CD4-positive, alpha-beta T cell (primary cell): ENCODE measurements at regions not wholly inside any gene's neighbourhood (a gene's known extent, or its start where the extent isn't known, plus 50 kb on each side); places are given as distances from the start of the nearest gene placed in this dataset.

Source experiments
- ATAC-seq: fragments of 200-7000 bp; cut with Tn5 transposase; one replicate; pipeline ENCODE4 v1.10.0; 2022; ENCODE audit warnings: mild to moderate bottlenecking; ENCODE audit not compliant: poor library complexity
- CTCF ChIA-PET: fragments of 350-600 bp; sonication (Branson Sonifier 250); formaldehyde crosslinking; loops from one replicate; lab custom pipeline; 2021; ENCODE audit warnings: antibody characterized with exemption, inconsistent platforms; lab: Charles Lee
- POLR2A ChIA-PET: fragments of 350-600 bp; sonication (Branson Sonifier 250); formaldehyde crosslinking; loops from one replicate; lab custom pipeline; 2021; ENCODE audit warnings: antibody characterized with exemption, inconsistent platforms; lab: Charles Lee
- DNase-seq, 14 experiments: peaks; one replicate each; pipeline ENCODE4 v3.0.0-alpha.2; 2013 to 2020; ENCODE audit warnings: mixed read lengths in 2 of 14
- H3K27ac ChIP-seq, 2 donors: one replicate each; pipeline versions ENCODE4 v1.5.1 to v1.7.0; 2013; ENCODE audit warnings: low read length in 2 of 2, low read depth in 1 of 2, mild to moderate bottlenecking in 1 of 2
- H3K27me3 ChIP-seq, 2 experiments: 1 replicate in 1 of 2; 2 replicates in 1 of 2; pipeline versions ENCODE4 v1.6.1 to v1.7.0; 2013; ENCODE audit warnings: low read length in 2 of 2, control low read depth in 1 of 2, mild to moderate bottlenecking in 1 of 2, moderate library complexity in 1 of 2; ENCODE audit not compliant: insufficient read depth in 2 of 2, control insufficient read depth in 1 of 2
- H3K36me3 ChIP-seq: one replicate; pipeline ENCODE4 v1.6.1; 2013; ENCODE audit warnings: low read length, control low read depth; ENCODE audit not compliant: insufficient read depth
- H3K4me1 ChIP-seq: one replicate; pipeline ENCODE4 v1.6.1; 2013; ENCODE audit warnings: low read length, control low read depth; ENCODE audit not compliant: insufficient read depth
- H3K4me3 ChIP-seq: one replicate; pipeline ENCODE4 v1.5.1; 2013; ENCODE audit warnings: mild to moderate bottlenecking, low read length, moderate library complexity
- H3K9me3 ChIP-seq, 2 experiments: 1 replicate in 1 of 2; 2 replicates in 1 of 2; pipeline versions ENCODE4 v1.6.1 to v1.7.0; 2013; ENCODE audit warnings: low read length in 2 of 2, mild to moderate bottlenecking in 2 of 2, control low read depth in 1 of 2, moderate library complexity in 1 of 2; ENCODE audit not compliant: control insufficient read depth in 1 of 2, insufficient read depth in 1 of 2
- H3K27ac Mint-ChIP-seq: one replicate; pipeline ENCODE4 v1.8.0; 2020; ENCODE audit warnings: mixed read lengths
- H3K27me3 Mint-ChIP-seq: one replicate; pipeline ENCODE4 v1.8.0; 2021; ENCODE audit warnings: mixed read lengths
- H3K36me3 Mint-ChIP-seq: one replicate; pipeline ENCODE4 v1.8.0; 2021; ENCODE audit warnings: low read depth, mixed read lengths
- H3K4me1 Mint-ChIP-seq: one replicate; pipeline ENCODE4 v1.8.0; 2021; ENCODE audit warnings: low read depth, mixed read lengths
- H3K4me3 Mint-ChIP-seq: one replicate; pipeline ENCODE4 v1.8.0; 2020; ENCODE audit warnings: mild to moderate bottlenecking, mixed read lengths
- H3K9me3 Mint-ChIP-seq: one replicate; pipeline ENCODE4 v1.8.0; 2020; ENCODE audit warnings: mixed read lengths
- intact Hi-C, 2 experiments: fragments of 100-400 bp; cut with DNase I in 1 of 2; cut with micrococcal nuclease in 1 of 2; formaldehyde crosslinking; loops; one replicate each; pipeline versions ENCODE4 v1.15.1 to v1.9.0; 2023 to 2025; cut with DNase I, micrococcal nuclease
- TF ChIP-seq, protein P1 (sequence below): fragments of 200-600 bp; IDR thresholded peaks from one replicate; pipeline ENCODE4 v1.8.0; 2022; ENCODE audit warnings: antibody characterized with exemption, mild to moderate bottlenecking

DNA sequence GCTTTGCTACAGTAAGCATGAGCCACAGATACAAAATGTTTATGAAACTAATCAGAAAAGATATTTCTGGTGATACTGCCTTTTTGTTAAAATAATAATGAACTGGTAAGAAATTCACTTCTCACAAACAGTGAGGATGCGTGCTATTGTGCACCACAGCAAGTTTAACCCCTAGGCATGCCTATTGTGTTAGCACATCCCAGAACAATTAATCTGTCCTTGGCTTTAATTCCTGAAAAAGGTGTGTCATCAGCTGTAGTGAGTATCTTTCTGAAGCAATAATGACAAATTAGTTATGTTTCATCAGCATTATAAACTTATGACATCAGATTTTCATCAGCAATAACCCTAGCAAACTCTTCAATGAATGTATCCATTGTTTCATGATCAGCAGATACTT, 1307.2 kb downstream of the EFNA5 start:
- Mint-ChIP-seq H3K9me3 (peaks cover 8% of the 10 kb centered on the region), H3K36me3 (no peaks in the 10 kb centered on the region), H3K27me3 (no peaks in the 10 kb centered on the region), H3K4me1 (no peaks in the 10 kb centered on the region), H3K27ac (no peak overlapping the region), H3K4me3 (no peak overlapping the region)
- ChIA-PET CTCF (no interaction called here), POLR2A (no interaction called here)
- H3K4me3 ChIP-seq, result no peak overlapping the region
- DNase-seq, result no peak
- H3K4me1 ChIP-seq, result no peaks in the 10 kb centered on the region
- no peak overlapping the region for H3K27ac ChIP-seq
- TF ChIP-seq, protein P1, sequence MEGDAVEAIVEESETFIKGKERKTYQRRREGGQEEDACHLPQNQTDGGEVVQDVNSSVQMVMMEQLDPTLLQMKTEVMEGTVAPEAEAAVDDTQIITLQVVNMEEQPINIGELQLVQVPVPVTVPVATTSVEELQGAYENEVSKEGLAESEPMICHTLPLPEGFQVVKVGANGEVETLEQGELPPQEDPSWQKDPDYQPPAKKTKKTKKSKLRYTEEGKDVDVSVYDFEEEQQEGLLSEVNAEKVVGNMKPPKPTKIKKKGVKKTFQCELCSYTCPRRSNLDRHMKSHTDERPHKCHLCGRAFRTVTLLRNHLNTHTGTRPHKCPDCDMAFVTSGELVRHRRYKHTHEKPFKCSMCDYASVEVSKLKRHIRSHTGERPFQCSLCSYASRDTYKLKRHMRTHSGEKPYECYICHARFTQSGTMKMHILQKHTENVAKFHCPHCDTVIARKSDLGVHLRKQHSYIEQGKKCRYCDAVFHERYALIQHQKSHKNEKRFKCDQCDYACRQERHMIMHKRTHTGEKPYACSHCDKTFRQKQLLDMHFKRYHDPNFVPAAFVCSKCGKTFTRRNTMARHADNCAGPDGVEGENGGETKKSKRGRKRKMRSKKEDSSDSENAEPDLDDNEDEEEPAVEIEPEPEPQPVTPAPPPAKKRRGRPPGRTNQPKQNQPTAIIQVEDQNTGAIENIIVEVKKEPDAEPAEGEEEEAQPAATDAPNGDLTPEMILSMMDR, result no peak
- intact Hi-C loops, result no loop called here
- peaks cover 0 to 5% of the 10 kb centered on the region in 2 experiments for H3K9me3 ChIP-seq
- H3K36me3 ChIP-seq, result no peaks in the 10 kb centered on the region
- no peak for ATAC-seq
- H3K27me3 ChIP-seq, result no peaks in the 10 kb centered on the region

- Histone ChIP-seq H3K27me3 (no peaks in the 10 kb centered on the region), H3K27ac (no peak overlapping the region), H3K4me3 (no peak overlapping the region), H3K36me3 (no peaks in the 10 kb centered on the region), H3K4me1 (no peaks in the 10 kb centered on the region), H3K9me3 (peaks cover 0 to 5% of the 10 kb centered on the region in 2 experiments)
- H3K27ac Mint-ChIP-seq, result no peak overlapping the region
- ChIA-PET CTCF (no interaction called here), POLR2A (no interaction called here)
- H3K27me3 Mint-ChIP-seq, result no peaks in the 10 kb centered on the region
- H3K4me1 Mint-ChIP-seq, result no peaks in the 10 kb centered on the region
- intact Hi-C loops, result no loop called here
- TF ChIP-seq, protein P1, result no peak
- H3K4me3 Mint-ChIP-seq, result no peak overlapping the region
- peaks cover 3% of the 10 kb centered on the region for H3K9me3 Mint-ChIP-seq
- no peaks in the 10 kb centered on the region for H3K36me3 Mint-ChIP-seq
- DNase-seq, result no peak
- no peak for ATAC-seq
These were observed 1308.8 kb downstream of the EFNA5 start for GRCh38 chr5:106361905-106362304.

DNA sequence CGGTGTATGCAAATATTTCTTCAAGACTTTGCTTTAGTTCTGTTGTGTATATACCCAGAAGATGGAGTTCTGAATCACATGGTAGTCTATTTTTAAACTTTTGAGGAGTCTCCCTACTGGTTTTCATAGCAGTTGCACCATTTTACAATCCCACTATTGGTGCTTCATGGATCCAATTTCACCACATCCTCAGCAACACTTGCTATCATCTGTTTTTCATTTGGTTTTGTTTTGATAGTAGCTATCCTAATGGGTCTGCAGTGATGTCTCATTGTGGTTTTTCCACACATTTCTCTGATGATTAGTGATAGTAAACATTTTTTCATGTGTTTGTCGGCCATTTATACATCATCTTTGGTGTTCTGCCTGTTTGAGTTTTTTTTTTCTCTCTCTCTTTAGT, 1339.3 kb downstream of the EFNA5 start:
- H3K27ac Mint-ChIP-seq, result no peak overlapping the region
- no peaks in the 10 kb centered on the region for H3K27me3 Mint-ChIP-seq
- TF ChIP-seq, protein P1, result no peak
- no peaks in the 10 kb centered on the region for H3K36me3 ChIP-seq
- no peaks in the 10 kb centered on the region for H3K4me1 ChIP-seq
- no peak overlapping the region for H3K4me3 ChIP-seq
- DNase-seq (no peak), ATAC-seq (no peak)
- no peak overlapping the region for H3K4me3 Mint-ChIP-seq
- no peaks in the 10 kb centered on the region for H3K36me3 Mint-ChIP-seq
- H3K27me3 ChIP-seq, result no peaks in the 10 kb centered on the region
- CTCF ChIA-PET, result no interaction called here
- peaks cover 0 to 8% of the 10 kb centered on the region in 2 experiments for H3K9me3 ChIP-seq
- POLR2A ChIA-PET, result no interaction called here
- H3K9me3 Mint-ChIP-seq, result peaks cover 7% of the 10 kb centered on the region
- H3K27ac ChIP-seq, result no peak overlapping the region
- intact Hi-C loops, result no loop called here
- no peaks in the 10 kb centered on the region for H3K4me1 Mint-ChIP-seq
